HG03460 (cell line): ENCODE measurements at regions not wholly inside any gene's neighbourhood (a gene's known extent, or its start where the extent isn't known, plus 50 kb on each side); places are given as distances from the start of the nearest gene placed in this dataset.

Source experiments
- ATAC-seq: cut with Tn5 transposase; IDR thresholded peaks from one replicate; pipeline ENCODE4 v1.9.1; 2021; ENCODE audit not compliant: unreplicated experiment

GRCh38 chr13:108360139-108360538, 90.6 kb downstream of the TNFSF13B start:
- no peak for ATAC-seq

- ATAC-seq, result no peak
Measured at GRCh38 chr13:108361769-108362168, 92.3 kb downstream of the TNFSF13B start.

- ATAC-seq, result no peak
Measured at GRCh38 chr13:108363666-108364065, 94.1 kb downstream of the TNFSF13B start.

DNA sequence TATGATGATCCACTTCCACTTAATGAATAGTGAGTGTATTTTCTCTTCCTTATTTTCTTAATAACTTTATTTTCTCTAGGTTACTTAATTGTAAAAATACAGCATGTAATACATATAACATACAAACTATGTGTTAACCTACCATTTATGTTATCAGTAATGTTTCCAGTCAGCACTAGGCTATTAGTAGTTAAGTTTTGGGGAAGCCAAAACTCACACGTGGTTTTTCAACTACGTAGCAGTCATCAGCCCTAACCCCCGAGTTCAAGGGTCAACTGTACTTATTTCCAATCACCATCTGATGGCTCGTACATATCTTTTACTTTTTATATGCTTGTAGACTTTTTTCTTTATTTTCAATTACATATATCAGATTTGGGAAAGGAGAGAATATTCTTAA, 95.7 kb downstream of the TNFSF13B start:
- ATAC-seq, result no peak

DNA sequence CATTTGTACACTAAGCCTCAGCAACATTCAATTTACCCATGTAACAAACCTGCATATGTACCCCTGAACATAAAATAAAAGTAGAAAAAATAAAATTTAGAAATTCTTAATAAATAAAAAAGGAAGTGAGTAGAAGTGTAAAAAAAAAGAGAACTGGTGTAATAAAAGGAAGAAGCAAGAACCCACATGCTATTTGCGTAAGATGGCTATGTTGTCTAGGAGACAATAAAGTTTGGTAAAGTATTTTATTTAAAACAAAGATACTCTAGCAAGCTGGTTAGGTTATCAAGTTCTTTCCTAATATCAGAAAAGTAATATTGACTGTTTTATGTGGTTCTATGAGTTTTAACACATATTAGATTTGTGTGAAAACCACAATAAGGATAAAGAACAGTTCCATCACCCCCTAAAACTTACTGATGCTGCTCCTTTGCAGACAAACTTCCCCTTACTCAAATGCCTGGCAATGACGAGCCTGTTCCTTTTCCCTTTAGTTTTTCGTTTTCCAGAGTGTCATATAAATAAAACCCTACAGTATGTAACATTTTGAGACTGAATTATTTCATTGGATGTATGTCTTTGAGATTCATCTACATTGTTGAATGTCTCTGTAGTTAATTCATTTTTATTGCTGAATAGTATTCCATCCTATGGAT, 98.9 kb downstream of the TNFSF13B start:
- no peak for ATAC-seq

- ATAC-seq, result no peak
Measured at GRCh38 chr13:108369412-108369811, 99.9 kb downstream of the TNFSF13B start.

GRCh38 chr13:108375034-108375433, 105.5 kb downstream of the TNFSF13B start:
- ATAC-seq, result no peak

DNA sequence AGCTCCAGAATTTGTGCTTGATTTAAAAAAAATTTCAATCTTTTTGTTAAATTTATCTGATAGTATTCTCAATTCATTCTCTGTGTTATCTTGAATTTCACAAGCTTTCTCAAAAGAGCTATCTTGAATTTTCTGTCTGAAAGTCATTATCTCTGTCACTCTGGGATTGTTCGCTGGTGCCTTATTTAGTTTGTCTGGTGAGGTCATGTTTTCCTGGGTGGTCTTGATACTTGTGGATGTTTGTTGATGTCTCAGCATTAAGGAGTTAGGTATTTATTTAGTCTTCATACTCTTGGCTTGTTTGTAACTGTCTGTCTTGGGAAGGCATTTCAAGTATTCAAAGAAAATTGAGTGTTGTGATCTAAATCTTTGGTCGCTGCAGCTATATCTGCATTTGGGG, 106.3 kb downstream of the TNFSF13B start:
- no peak for ATAC-seq

- no peak for ATAC-seq
Measured at GRCh38 chr13:108376308-108376707, 106.8 kb downstream of the TNFSF13B start.

GRCh38 chr13:108377646-108378206, 108.2 kb downstream of the TNFSF13B start:
- ATAC-seq, result no peak

DNA sequence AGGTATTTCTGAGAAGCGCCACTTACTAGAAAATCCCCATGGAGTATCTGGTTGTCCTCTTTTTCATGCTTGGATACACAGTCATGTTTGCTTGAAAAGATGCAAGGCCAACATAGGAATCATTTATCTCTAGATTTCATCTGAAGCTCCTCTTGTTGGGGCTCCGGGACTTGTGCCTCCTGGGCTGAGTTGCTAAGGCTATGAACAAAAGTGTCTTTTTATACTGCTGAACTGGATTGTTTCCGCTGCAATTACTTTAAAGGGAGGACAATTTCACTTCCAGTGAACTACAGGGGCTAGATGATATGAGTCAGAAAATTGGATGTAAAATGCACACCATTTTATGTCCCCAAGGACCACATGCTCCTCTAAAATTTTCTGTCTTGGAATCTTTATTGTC, 114.1 kb downstream of the TNFSF13B start:
- no peak for ATAC-seq

GRCh38 chr13:108387156-108387555, 117.6 kb downstream of the TNFSF13B start:
- no peak for ATAC-seq

DNA sequence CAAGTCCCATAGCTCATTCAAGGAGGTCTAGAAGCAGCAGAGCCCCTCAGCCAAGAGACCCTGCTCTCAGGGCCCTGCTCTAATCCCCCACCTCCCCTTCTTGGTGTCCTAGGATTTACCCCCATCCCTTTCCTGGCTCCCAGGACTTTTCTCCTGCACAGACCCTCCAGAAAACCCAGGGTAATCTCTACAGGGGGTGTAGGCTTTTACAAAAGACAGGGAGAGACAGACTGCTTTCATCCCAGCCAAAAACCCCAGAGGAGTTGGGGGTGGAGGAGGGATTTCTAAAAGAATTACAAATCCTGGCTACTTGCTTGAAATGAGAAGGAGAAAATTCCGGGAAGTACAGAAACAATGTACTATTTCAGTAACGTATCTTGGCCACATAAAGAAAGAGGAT, 133.3 kb downstream of the TNFSF13B start:
- ATAC-seq, result no peak

DNA sequence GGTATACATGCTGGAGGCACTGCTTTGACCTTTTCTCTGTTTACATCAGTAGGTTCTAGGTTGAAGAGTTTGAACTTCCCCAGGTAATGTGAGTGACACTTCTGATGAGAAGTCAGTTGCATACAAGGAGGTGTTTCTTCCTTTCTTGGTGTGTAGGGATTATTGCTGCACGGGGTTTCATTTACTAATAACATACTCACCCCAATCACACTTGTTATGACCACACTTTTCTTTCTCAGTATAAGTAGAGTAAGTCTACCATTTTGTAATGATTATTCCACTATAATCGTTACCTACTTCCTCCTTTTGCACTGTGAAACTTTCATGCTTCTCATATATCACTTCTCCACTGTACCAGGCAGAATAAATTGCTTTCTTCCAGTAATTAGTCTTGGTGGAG, 138.0 kb downstream of the TNFSF13B start:
- ATAC-seq, result no peak

GRCh38 chr13:108408672-108409071, 139.2 kb downstream of the TNFSF13B start:
- ATAC-seq, result no peak

- ATAC-seq, result no peak
Measured at GRCh38 chr13:108409730-108410129, 140.2 kb downstream of the TNFSF13B start.

- ATAC-seq, result no peak
Measured at GRCh38 chr13:108419768-108420167, 150.2 kb downstream of the TNFSF13B start.

DNA sequence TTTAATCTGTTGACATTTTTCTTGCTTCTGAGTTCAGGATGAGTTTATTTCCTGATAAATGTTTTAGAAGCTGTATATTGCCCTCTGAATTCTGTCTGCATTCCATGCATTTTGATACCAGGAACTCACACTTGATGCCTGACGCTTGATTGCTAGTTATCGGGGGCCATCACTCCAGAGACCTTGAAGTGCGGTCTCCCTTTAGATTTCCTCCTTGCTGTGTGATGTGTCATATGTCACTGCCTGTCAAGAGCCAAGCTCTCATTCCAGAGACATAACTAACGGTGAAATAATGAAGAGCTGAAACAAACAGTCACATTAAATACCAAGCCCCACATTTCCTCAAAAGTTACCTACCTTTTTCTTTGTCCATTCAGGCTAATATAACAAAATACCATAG, 155.5 kb downstream of the TNFSF13B start:
- no peak for ATAC-seq

DNA sequence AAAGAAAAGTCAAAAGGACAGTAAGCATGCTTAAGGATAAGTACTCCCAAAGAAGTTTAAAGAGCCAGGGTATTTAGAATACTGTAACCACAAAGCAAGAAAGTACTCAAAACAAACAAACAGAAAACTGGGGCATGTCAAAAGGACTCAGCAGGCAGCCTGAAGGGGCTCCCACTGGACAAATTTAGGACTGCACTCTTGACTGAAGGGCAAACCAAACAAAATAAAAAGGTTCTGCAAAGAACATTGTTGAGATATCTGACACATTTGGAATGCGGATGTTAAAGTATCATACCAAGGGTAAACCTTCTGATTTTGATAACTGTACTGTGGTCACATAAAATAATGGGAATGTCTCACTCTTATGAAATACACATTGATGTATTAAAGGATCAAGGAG, 157.4 kb downstream of the TNFSF13B start:
- no peak for ATAC-seq

DNA sequence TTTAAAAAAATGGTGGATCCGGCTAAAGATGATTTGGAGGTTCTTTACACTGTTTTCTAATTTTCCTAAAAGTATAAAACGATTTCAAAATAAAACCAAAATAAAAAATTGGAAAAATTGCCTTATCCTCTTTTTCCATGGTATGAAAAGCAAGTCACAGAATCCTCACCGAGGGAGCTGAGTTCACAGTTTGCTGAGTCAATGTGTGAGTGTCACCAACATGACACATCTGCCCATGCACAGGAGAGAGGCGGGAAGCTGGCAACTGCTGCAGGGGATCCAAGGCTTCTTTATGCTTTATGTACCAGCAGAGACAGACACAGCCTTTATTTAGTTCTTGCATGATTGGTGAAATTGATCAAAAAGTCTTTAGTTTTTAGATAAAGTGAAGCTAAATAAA, 157.8 kb downstream of the TNFSF13B start:
- no peak for ATAC-seq

GRCh38 chr13:108428691-108429090, 159.2 kb downstream of the TNFSF13B start:
- no peak for ATAC-seq

- ATAC-seq, result no peak
Measured at GRCh38 chr13:108433976-108434755, 164.6 kb downstream of the TNFSF13B start.
